OCI-LY7 (cell line): ENCODE measurements at regions not wholly inside any gene's neighbourhood (a gene's known extent, or its start where the extent isn't known, plus 50 kb on each side); places are given as distances from the start of the nearest gene placed in this dataset.

ENCODE experiments used
- BruUV-seq: library from RNA; stranded (reverse); fragments of 400-500 nt; replicated peaks from 2 replicates; lab custom pipeline; 2021; lab: Mats Ljungman, UMichigan
- CTCF ChIA-PET: fragments of 300-600 bp; sonication (Branson Sonifier 250); formaldehyde crosslinking; loops from one replicate; lab custom pipeline; 2022; ENCODE audit warnings: antibody characterized with exemption; ENCODE audit not compliant: unreplicated experiment; lab: Charles Lee
- POLR2A ChIA-PET: fragments of 300-600 bp; sonication (Branson Sonifier 250); formaldehyde crosslinking; loops from one replicate; lab custom pipeline; 2022; ENCODE audit warnings: antibody characterized with exemption; lab: Charles Lee
- DNase-seq: peaks from one replicate; pipeline ENCODE4 v3.0.0-alpha.2; 2015; ENCODE audit warnings: low spot score
- H2AFZ ChIP-seq: fragments of 200-600 bp; sonication (generic), shearing (Covaris generic); 2 replicates; pipeline ENCODE4 v1.6.1; 2014; ENCODE audit warnings: mild to moderate bottlenecking, antibody characterized with exemption, low read length, moderate library complexity
- H3K27ac ChIP-seq: fragments of 200-600 bp; sonication (generic); 2 replicates; pipeline ENCODE4 v1.5.1; 2014; ENCODE audit warnings: mixed run types, low read depth, mild to moderate bottlenecking, moderate library complexity, low read length, inconsistent platforms; ENCODE audit not compliant: poor library complexity, severe bottlenecking
- H3K36me3 ChIP-seq: fragments of 200-600 bp; sonication (generic); 2 replicates; pipeline ENCODE4 v1.6.1; 2014; ENCODE audit warnings: mild to moderate bottlenecking, antibody characterized with exemption, low read length, moderate library complexity, mixed read lengths; ENCODE audit not compliant: insufficient read depth
- H3K4me1 ChIP-seq: fragments of 200-600 bp; sonication (generic); 2 replicates; pipeline ENCODE4 v1.5.1; 2014; ENCODE audit warnings: mild to moderate bottlenecking, low read length; ENCODE audit not compliant: insufficient read depth, poor library complexity, severe bottlenecking
- H3K4me2 ChIP-seq: fragments of 200-600 bp; sonication (generic); 2 replicates; pipeline ENCODE4 v1.6.1; 2014; ENCODE audit warnings: mild to moderate bottlenecking, low read length
- H3K4me3 ChIP-seq: fragments of 200-600 bp; sonication (generic); 2 replicates; pipeline ENCODE4 v1.5.1; 2014; ENCODE audit warnings: mild to moderate bottlenecking, low read depth, low read length; ENCODE audit not compliant: poor library complexity, severe bottlenecking
- H3K79me2 ChIP-seq: fragments of 200-600 bp; sonication (generic); 2 replicates; pipeline ENCODE4 v1.6.1; 2016; ENCODE audit warnings: low read depth, mild to moderate bottlenecking, low read length, moderate library complexity, mixed read lengths; ENCODE audit not compliant: insufficient read depth
- H3K9me2 ChIP-seq: fragments of 200-600 bp; sonication (generic); 2 replicates; pipeline ENCODE4 v1.6.1; 2016; ENCODE audit warnings: mild to moderate bottlenecking, low read length, mixed read lengths; ENCODE audit not compliant: insufficient read depth
- H3K9me3 ChIP-seq: fragments of 200-600 bp; sonication (generic); 2 replicates; pipeline ENCODE4 v1.6.1; 2014; ENCODE audit warnings: mild to moderate bottlenecking, mixed run types, low read length, mixed read lengths
- H4K20me1 ChIP-seq: fragments of 200-600 bp; sonication (generic); 2 replicates; pipeline ENCODE4 v1.6.1; 2014; ENCODE audit warnings: mild to moderate bottlenecking, antibody characterized with exemption, low read length, moderate library complexity, mixed read lengths; ENCODE audit not compliant: insufficient read depth
- EZH2phosphoT487 ChIP-seq: fragments of 200-600 bp; sonication (generic); IDR thresholded peaks from 2 replicates; pipeline ENCODE4 v1.6.1; 2018; ENCODE audit warnings: low read depth, borderline replicate concordance, mild to moderate bottlenecking, mixed run types, antibody characterized with exemption, low read length, moderate library complexity, mixed read lengths
- intact Hi-C: fragments of 100-400 bp; cut with micrococcal nuclease; formaldehyde crosslinking; loops from one replicate; pipeline ENCODE4 v1.10.0; 2022; ENCODE audit not compliant: unreplicated experiment
- TF ChIP-seq, protein P1 (sequence below): fragments of 200-600 bp; sonication (generic); conservative IDR thresholded peaks from 2 replicates; pipeline ENCODE4 v1.5.1; 2014; ENCODE audit warnings: mild to moderate bottlenecking, antibody characterized with exemption, low read length, moderate library complexity, mixed read lengths

DNA sequence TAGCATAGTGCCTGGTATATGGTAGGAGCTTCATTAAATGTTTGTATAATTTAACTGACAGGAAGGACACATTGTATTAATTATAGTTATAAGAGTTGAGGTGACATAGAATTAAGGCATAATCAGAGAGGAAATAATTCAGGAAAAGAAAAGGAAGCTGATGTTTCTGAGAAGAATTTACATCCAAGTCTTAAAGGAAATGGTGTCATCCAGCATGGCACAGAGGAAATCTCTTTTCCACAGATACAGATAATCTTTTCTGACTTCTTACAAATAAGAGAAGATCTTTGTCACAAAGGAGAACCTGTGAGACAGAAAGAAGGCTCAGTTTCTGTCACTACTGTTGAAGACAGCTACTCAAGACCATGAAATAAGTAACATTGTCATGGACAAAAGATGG is 222.5 kb downstream of the GJA1 start:
- Histone ChIP-seq H3K9me3 (no peaks in the 10 kb centered on the region), H3K27ac (no peak overlapping the region), H3K4me1 (no peaks in the 10 kb centered on the region), H3K4me2 (no peak overlapping the region), H3K79me2 (no peaks in the 10 kb centered on the region), H3K9me2 (no peaks in the 10 kb centered on the region), H4K20me1 (no peaks in the 10 kb centered on the region), H3K4me3 (no peak overlapping the region), H2AFZ (no peak overlapping the region), H3K36me3 (no peaks in the 10 kb centered on the region)
- no peak for TF ChIP-seq EZH2phosphoT487
- TF ChIP-seq, protein P1, sequence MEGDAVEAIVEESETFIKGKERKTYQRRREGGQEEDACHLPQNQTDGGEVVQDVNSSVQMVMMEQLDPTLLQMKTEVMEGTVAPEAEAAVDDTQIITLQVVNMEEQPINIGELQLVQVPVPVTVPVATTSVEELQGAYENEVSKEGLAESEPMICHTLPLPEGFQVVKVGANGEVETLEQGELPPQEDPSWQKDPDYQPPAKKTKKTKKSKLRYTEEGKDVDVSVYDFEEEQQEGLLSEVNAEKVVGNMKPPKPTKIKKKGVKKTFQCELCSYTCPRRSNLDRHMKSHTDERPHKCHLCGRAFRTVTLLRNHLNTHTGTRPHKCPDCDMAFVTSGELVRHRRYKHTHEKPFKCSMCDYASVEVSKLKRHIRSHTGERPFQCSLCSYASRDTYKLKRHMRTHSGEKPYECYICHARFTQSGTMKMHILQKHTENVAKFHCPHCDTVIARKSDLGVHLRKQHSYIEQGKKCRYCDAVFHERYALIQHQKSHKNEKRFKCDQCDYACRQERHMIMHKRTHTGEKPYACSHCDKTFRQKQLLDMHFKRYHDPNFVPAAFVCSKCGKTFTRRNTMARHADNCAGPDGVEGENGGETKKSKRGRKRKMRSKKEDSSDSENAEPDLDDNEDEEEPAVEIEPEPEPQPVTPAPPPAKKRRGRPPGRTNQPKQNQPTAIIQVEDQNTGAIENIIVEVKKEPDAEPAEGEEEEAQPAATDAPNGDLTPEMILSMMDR: no peak
- no TSS peak for BruUV-seq
- intact Hi-C loops: no loop called here
- DNase-seq: no peak
- CTCF ChIA-PET: no interaction called here
- POLR2A ChIA-PET: interaction anchor here (0.7 kb wide), 2 partner anchors 67 to 91 kb away, joined by 3 read pairs; no protein-coding TSS in a partner anchor

DNA sequence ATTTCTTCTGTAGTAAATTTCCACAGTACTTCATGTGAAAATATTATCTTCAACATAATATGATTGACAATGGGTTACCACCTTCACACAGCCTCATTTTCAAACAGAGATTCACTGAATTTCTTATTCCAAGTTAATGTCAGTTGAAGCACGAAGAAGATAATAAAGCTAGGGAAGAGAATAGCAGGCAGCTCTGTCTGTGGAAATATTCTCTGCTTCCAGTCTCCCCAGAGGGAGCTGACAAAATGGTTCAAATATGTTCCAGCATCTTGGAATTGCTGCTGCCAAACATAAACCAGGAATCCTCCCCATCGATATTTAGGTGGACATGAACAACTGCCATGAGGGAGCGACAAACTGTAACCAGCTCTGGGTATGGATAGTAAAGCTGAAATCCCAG is 224.8 kb downstream of the GJA1 start:
- no peak for DNase-seq
- TF ChIP-seq, protein P1: no peak
- no peak for TF ChIP-seq EZH2phosphoT487
- no peaks in the 10 kb centered on the region for H3K9me3 ChIP-seq
- BruUV-seq: no TSS peak
- intact Hi-C loops: no loop called here
- no peak overlapping the region for H3K27ac ChIP-seq
- H3K9me2 ChIP-seq: no peaks in the 10 kb centered on the region
- H3K36me3 ChIP-seq: no peaks in the 10 kb centered on the region
- H3K4me2 ChIP-seq: no peak overlapping the region
- H3K79me2 ChIP-seq: no peaks in the 10 kb centered on the region
- no peak overlapping the region for H3K4me3 ChIP-seq
- no peaks in the 10 kb centered on the region for H3K4me1 ChIP-seq
- no peak overlapping the region for H2AFZ ChIP-seq
- no peaks in the 10 kb centered on the region for H4K20me1 ChIP-seq
- CTCF ChIA-PET: no interaction called here
- POLR2A ChIA-PET: no interaction called here

DNA sequence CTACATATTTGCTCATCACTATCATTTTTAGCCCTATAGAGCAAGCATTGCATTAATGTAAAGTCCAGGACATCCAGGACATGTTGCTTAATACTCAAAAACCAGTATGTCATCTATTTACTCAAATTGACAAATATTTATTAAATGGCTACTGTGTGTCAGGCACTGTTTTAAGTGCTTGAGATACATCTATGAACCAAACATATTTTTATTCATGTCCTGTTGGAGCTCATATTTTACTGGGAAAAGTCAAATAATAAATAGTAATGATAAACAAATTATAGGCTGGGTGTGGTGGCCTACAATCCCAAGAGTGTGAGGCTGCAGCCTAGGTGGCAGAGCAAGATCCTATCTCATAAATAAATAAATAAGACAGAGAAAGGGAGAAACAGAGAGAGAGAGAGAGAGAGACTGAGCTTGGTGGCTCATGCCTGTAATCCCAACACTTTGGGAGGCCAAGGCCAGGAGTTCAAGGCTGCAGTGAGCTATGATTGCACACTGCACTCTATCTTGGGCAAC is 227.9 kb downstream of the GJA1 start:
- intact Hi-C loops: no loop called here
- no TSS peak for BruUV-seq
- CTCF ChIA-PET: no interaction called here

More for the DNA sequence above, 227.9 kb downstream of the GJA1 start:
- H4K20me1 ChIP-seq: no peaks in the 10 kb centered on the region
- no peaks in the 10 kb centered on the region for H3K9me3 ChIP-seq
- no peak overlapping the region for H3K4me3 ChIP-seq
- no peak for TF ChIP-seq EZH2phosphoT487
- TF ChIP-seq, protein P1: no peak
- no peaks in the 10 kb centered on the region for H3K36me3 ChIP-seq
- no peak for DNase-seq
- no peaks in the 10 kb centered on the region for H3K4me1 ChIP-seq
- H2AFZ ChIP-seq: no peak overlapping the region
- no peaks in the 10 kb centered on the region for H3K79me2 ChIP-seq
- H3K27ac ChIP-seq: no peak overlapping the region
- POLR2A ChIA-PET: interaction anchor here (0.8 kb wide), 1 partner anchor 197 kb away, joined by 3 read pairs; no protein-coding TSS in a partner anchor
- no peak overlapping the region for H3K4me2 ChIP-seq
- no peaks in the 10 kb centered on the region for H3K9me2 ChIP-seq
